ENCODE measurements at regions not wholly inside any gene's neighbourhood (a gene's known extent, or its start where the extent isn't known, plus 50 kb on each side); places are given as distances from the start of the nearest gene placed in this dataset.
A peak's percentile ranks its signal among the peaks of the same experiment; 100 is the strongest.

- Histone ChIP-seq H3K27ac (ENCODE audit: low read depth, low read length) (peak overlapping the region; percentile 78), H3K27me3 (ENCODE audit: control insufficient read depth, insufficient read depth, low read length) (no peaks in the 10 kb centered on the region), H3K9ac (ENCODE audit: low read depth, low read length) (no peak overlapping the region), H3K9me3 (ENCODE audit: control insufficient read depth, insufficient read depth, low read length) (no peaks in the 10 kb centered on the region), H3K36me3 (ENCODE audit: control insufficient read depth, insufficient read depth, low read length) (no peaks in the 10 kb centered on the region), H3K4me1 (ENCODE audit: control insufficient read depth, insufficient read depth, low read length) (peaks cover 58% of the 10 kb centered on the region), H3K4me3 (ENCODE audit: low read depth, low read length) (0 out of 2 replicates have a peak overlapping the region, but pooled peaks have one; percentile 10)
Measured at GRCh38 chr4:180541678-180542077, 1701.5 kb upstream of the TENM3 start.

GRCh38 chr4:180542445-180543100 lies 1700.6 kb upstream of the TENM3 start:
- Histone ChIP-seq H3K4me3 (ENCODE audit: low read depth, low read length) (no peak overlapping the region), H3K9ac (ENCODE audit: low read depth, low read length) (no peak overlapping the region), H3K4me1 (ENCODE audit: control insufficient read depth, insufficient read depth, low read length) (peaks cover 56% of the 10 kb centered on the region), H3K9me3 (ENCODE audit: control insufficient read depth, insufficient read depth, low read length) (no peaks in the 10 kb centered on the region), H3K27me3 (ENCODE audit: control insufficient read depth, insufficient read depth, low read length) (no peaks in the 10 kb centered on the region), H3K27ac (ENCODE audit: low read depth, low read length) (peak overlapping the region; percentile 78), H3K36me3 (ENCODE audit: control insufficient read depth, insufficient read depth, low read length) (no peaks in the 10 kb centered on the region)

GRCh38 chr4:180550106-180550505 lies 1693.1 kb upstream of the TENM3 start:
- no peak overlapping the region for H3K4me3 ChIP-seq (ENCODE audit: low read depth, low read length)
- no peaks in the 10 kb centered on the region for H3K36me3 ChIP-seq (ENCODE audit: control insufficient read depth, insufficient read depth, low read length)
- H3K27ac ChIP-seq (ENCODE audit: low read depth, low read length), result no peak overlapping the region
- no peaks in the 10 kb centered on the region for H3K27me3 ChIP-seq (ENCODE audit: control insufficient read depth, insufficient read depth, low read length)
- H3K9me3 ChIP-seq (ENCODE audit: control insufficient read depth, insufficient read depth, low read length), result peaks cover 5% of the 10 kb centered on the region; the same call in 1 of the 2 replicates
- H3K4me1 ChIP-seq (ENCODE audit: control insufficient read depth, insufficient read depth, low read length), result no peaks in the 10 kb centered on the region
- no peak overlapping the region for H3K9ac ChIP-seq (ENCODE audit: low read depth, low read length)

- Histone ChIP-seq H3K9me3 (ENCODE audit: control insufficient read depth, insufficient read depth, low read length) (no peaks in the 10 kb centered on the region), H3K4me3 (ENCODE audit: low read depth, low read length) (no peak overlapping the region), H3K27ac (ENCODE audit: low read depth, low read length) (no peak overlapping the region), H3K36me3 (ENCODE audit: control insufficient read depth, insufficient read depth, low read length) (no peaks in the 10 kb centered on the region), H3K4me1 (ENCODE audit: control insufficient read depth, insufficient read depth, low read length) (0 out of 2 replicates have a peak, but pooled peaks cover 4% of the 10 kb centered on the region), H3K9ac (ENCODE audit: low read depth, low read length) (no peak overlapping the region), H3K27me3 (ENCODE audit: control insufficient read depth, insufficient read depth, low read length) (no peaks in the 10 kb centered on the region)
Measured at GRCh38 chr4:180557348-180557747, 1685.9 kb upstream of the TENM3 start.

GRCh38 chr4:180557950-180558349 lies 1685.3 kb upstream of the TENM3 start:
- Histone ChIP-seq H3K4me3 (ENCODE audit: low read depth, low read length) (no peak overlapping the region), H3K9me3 (ENCODE audit: control insufficient read depth, insufficient read depth, low read length) (no peaks in the 10 kb centered on the region), H3K4me1 (ENCODE audit: control insufficient read depth, insufficient read depth, low read length) (0 out of 2 replicates have a peak, but pooled peaks cover 4% of the 10 kb centered on the region), H3K36me3 (ENCODE audit: control insufficient read depth, insufficient read depth, low read length) (no peaks in the 10 kb centered on the region), H3K9ac (ENCODE audit: low read depth, low read length) (no peak overlapping the region), H3K27me3 (ENCODE audit: control insufficient read depth, insufficient read depth, low read length) (no peaks in the 10 kb centered on the region), H3K27ac (ENCODE audit: low read depth, low read length) (no peak overlapping the region)

GRCh38 chr4:180558427-180558826 lies 1684.8 kb upstream of the TENM3 start:
- Histone ChIP-seq H3K9me3 (ENCODE audit: control insufficient read depth, insufficient read depth, low read length) (no peaks in the 10 kb centered on the region), H3K4me1 (ENCODE audit: control insufficient read depth, insufficient read depth, low read length) (0 out of 2 replicates have a peak, but pooled peaks cover 4% of the 10 kb centered on the region), H3K27ac (ENCODE audit: low read depth, low read length) (no peak overlapping the region), H3K4me3 (ENCODE audit: low read depth, low read length) (no peak overlapping the region), H3K36me3 (ENCODE audit: control insufficient read depth, insufficient read depth, low read length) (no peaks in the 10 kb centered on the region), H3K27me3 (ENCODE audit: control insufficient read depth, insufficient read depth, low read length) (no peaks in the 10 kb centered on the region), H3K9ac (ENCODE audit: low read depth, low read length) (no peak overlapping the region)

- Histone ChIP-seq H3K9ac (ENCODE audit: low read depth, low read length) (no peak overlapping the region), H3K36me3 (ENCODE audit: control insufficient read depth, insufficient read depth, low read length) (no peaks in the 10 kb centered on the region), H3K27ac (ENCODE audit: low read depth, low read length) (no peak overlapping the region), H3K4me3 (ENCODE audit: low read depth, low read length) (no peak overlapping the region), H3K27me3 (ENCODE audit: control insufficient read depth, insufficient read depth, low read length) (no peaks in the 10 kb centered on the region), H3K9me3 (ENCODE audit: control insufficient read depth, insufficient read depth, low read length) (no peaks in the 10 kb centered on the region), H3K4me1 (ENCODE audit: control insufficient read depth, insufficient read depth, low read length) (0 out of 2 replicates have a peak, but pooled peaks cover 4% of the 10 kb centered on the region)
Measured at GRCh38 chr4:180560896-180561295, 1682.3 kb upstream of the TENM3 start.

- Histone ChIP-seq H3K9ac (ENCODE audit: low read depth, low read length) (no peak overlapping the region), H3K27me3 (ENCODE audit: control insufficient read depth, insufficient read depth, low read length) (no peaks in the 10 kb centered on the region), H3K4me1 (ENCODE audit: control insufficient read depth, insufficient read depth, low read length) (no peaks in the 10 kb centered on the region), H3K9me3 (ENCODE audit: control insufficient read depth, insufficient read depth, low read length) (no peaks in the 10 kb centered on the region), H3K4me3 (ENCODE audit: low read depth, low read length) (no peak overlapping the region), H3K27ac (ENCODE audit: low read depth, low read length) (no peak overlapping the region), H3K36me3 (ENCODE audit: control insufficient read depth, insufficient read depth, low read length) (no peaks in the 10 kb centered on the region)
Measured at GRCh38 chr4:180564026-180564425, 1679.2 kb upstream of the TENM3 start.

- Histone ChIP-seq H3K4me1 (ENCODE audit: control insufficient read depth, insufficient read depth, low read length) (no peaks in the 10 kb centered on the region), H3K9me3 (ENCODE audit: control insufficient read depth, insufficient read depth, low read length) (no peaks in the 10 kb centered on the region), H3K27ac (ENCODE audit: low read depth, low read length) (no peak overlapping the region), H3K4me3 (ENCODE audit: low read depth, low read length) (no peak overlapping the region), H3K27me3 (ENCODE audit: control insufficient read depth, insufficient read depth, low read length) (no peaks in the 10 kb centered on the region), H3K36me3 (ENCODE audit: control insufficient read depth, insufficient read depth, low read length) (no peaks in the 10 kb centered on the region), H3K9ac (ENCODE audit: low read depth, low read length) (no peak overlapping the region)
Measured at GRCh38 chr4:180564448-180564847, 1678.8 kb upstream of the TENM3 start.

- H3K9ac ChIP-seq (ENCODE audit: low read depth, low read length), result no peak overlapping the region
- no peak overlapping the region for H3K27ac ChIP-seq (ENCODE audit: low read depth, low read length)
- H3K36me3 ChIP-seq (ENCODE audit: control insufficient read depth, insufficient read depth, low read length), result no peaks in the 10 kb centered on the region
- no peak overlapping the region for H3K4me3 ChIP-seq (ENCODE audit: low read depth, low read length)
- H3K4me1 ChIP-seq (ENCODE audit: control insufficient read depth, insufficient read depth, low read length), result no peaks in the 10 kb centered on the region
- H3K27me3 ChIP-seq (ENCODE audit: control insufficient read depth, insufficient read depth, low read length), result no peaks in the 10 kb centered on the region
- H3K9me3 ChIP-seq (ENCODE audit: control insufficient read depth, insufficient read depth, low read length), result no peaks in the 10 kb centered on the region
Measured at GRCh38 chr4:180565856-180566431, 1677.3 kb upstream of the TENM3 start.

- no peaks in the 10 kb centered on the region for H3K27me3 ChIP-seq (ENCODE audit: control insufficient read depth, insufficient read depth, low read length)
- no peak overlapping the region for H3K9ac ChIP-seq (ENCODE audit: low read depth, low read length)
- H3K9me3 ChIP-seq (ENCODE audit: control insufficient read depth, insufficient read depth, low read length), result no peaks in the 10 kb centered on the region
- H3K4me1 ChIP-seq (ENCODE audit: control insufficient read depth, insufficient read depth, low read length), result no peaks in the 10 kb centered on the region
- H3K4me3 ChIP-seq (ENCODE audit: low read depth, low read length), result no peak overlapping the region
- H3K27ac ChIP-seq (ENCODE audit: low read depth, low read length), result no peak overlapping the region
- no peaks in the 10 kb centered on the region for H3K36me3 ChIP-seq (ENCODE audit: control insufficient read depth, insufficient read depth, low read length)
Measured at GRCh38 chr4:180566492-180566891, 1676.7 kb upstream of the TENM3 start.
